ENCODE measurements at regions not wholly inside any gene's neighbourhood (a gene's known extent, or its start where the extent isn't known, plus 50 kb on each side); places are given as distances from the start of the nearest gene placed in this dataset.
"Not testable (repeated sequence)": the region's sequence is repeated elsewhere in the genome, so short reads cannot be mapped to it uniquely, and the experiment has no call there.

DNA sequence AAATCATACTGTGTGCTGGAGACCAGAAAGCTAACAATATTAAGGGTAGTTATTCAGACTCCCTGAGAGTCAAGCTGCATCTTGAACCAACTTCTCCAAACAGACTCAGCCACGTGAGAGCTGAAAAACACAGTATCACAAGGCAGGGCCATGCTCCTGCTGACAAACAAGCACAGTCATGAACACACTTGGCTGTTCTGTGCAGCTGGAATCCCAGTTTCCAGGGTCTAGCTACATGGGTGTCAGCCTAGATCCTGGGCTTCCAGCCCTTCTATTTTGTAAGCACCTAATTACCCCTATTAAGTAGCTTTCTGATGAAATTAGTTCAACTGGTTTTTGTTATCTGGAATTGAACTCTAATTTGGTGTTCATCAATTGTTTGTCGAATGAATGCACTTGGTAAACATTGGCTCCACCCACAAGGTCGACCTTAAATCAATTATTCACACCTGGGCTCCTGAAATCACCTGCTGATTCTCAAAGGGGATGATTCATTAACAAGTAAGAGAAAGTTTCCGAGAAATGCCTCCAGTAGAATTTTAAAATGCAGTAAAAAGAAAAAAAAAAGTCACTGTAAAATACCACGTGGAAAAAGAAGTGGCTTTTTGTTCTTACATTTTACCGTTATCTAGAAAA is 179.3 kb downstream of the ZC3H11B start:
- no peak for DNase-seq (ENCODE audit: low spot score)

DNA sequence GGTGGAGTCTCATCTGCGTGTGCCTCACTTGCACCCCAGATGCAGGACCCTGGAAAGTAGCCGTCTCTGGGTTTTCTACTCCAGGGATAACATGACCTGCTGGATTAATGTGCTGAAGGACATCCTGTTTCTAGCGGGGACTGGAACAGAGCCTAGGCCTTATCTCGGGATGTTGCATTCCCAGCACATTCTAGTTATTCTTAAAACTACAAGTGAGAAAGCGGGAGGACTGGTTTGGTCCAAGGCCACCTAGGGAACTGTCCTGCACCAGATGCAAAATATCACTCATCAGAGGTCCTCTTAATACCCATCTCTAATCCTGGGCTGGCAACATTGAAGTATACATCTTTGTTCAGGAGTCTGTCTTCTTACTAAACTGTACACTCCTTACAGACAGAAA is 179.9 kb downstream of the ZC3H11B start:
- DNase-seq (ENCODE audit: low spot score) = no peak

DNA sequence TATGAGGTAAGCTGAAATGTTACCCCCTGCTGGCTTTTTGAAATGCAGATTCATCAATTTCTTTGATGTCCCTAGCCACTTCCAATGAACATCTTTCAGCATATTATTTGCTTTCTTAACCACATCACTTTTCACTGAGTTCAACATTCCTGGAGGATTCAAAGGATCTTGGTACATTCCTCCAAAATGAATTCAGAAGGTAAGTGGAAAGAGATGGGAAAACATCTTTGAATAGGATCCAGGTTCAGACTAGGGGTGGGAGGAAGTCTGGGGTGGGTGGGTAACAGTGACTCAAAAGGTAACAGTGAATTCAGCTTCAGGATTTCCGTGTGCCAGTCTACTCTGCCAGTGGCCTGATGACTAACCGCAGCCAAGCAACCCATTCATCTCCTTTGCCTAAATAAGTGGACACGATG is 180.7 kb downstream of the ZC3H11B start:
- DNase-seq (ENCODE audit: low spot score) = no peak

DNA sequence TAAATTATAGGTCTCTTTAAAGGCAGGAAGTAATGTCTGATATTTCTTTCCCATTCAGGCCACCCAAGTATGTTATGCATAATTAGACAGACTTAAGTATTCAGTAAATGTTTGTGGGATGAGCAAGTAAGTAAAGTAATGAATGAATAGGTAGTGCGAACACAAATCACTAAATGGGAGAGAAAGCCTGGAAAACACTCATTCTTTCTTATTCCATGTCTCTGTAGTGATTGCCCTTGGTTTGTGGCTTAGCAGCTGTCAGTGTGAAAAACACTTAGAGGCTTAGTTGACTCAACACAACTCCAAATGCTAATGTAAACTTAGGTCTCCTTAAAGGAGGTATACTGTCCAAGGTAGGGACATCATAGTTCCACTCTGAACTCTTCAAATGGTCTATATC is 182.5 kb downstream of the ZC3H11B start:
- DNase-seq (ENCODE audit: low spot score) = no peak

GRCh38 chr1:219428651-219429050 is 184.3 kb downstream of the ZC3H11B start:
- DNase-seq (ENCODE audit: low spot score) = no peak

GRCh38 chr1:219427989-219428388 is 184.9 kb downstream of the ZC3H11B start:
- no peak for DNase-seq (ENCODE audit: low spot score)

DNA sequence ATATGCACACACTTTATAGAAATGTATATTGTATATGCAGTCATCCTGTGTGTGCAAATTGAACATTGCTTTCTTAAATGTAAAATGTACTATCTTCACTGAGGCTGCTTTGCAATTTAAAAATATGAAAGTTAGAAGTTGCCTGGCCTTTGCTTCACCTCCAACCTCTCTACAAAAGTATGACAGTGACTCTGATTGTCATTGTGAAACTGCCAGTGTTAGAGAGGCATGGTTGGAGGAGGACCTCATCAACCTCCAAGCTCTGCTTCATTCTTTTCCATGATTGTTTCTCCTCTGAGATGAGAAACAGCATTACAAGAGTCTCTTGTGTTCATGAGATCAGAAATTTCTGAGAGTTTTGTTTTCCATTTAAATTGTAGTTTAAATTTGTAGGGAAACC is 185.5 kb downstream of the ZC3H11B start:
- DNase-seq (ENCODE audit: low spot score) = no peak

- no peak for DNase-seq (ENCODE audit: low spot score)
These were observed 189.9 kb downstream of the ZC3H11B start for GRCh38 chr1:219422811-219423598.

DNA sequence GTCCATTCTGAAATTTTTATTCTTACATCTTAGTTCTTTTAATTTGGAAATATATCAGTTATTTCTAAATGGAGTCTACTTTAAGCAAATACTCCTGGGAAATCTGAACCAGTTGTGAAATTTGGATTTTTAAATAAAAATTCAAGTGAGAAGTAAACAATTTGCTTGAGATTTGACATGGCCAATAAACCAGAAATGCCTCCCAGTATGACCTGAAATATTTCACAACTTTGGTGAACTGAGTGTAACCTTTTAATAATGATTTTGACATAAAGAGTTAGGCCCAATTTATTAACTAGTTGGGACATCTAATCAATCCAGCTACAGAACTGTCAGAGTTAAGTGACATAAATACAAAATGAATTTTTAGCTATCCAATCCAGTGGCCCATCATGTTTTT is 192.0 kb downstream of the ZC3H11B start:
- DNase-seq (ENCODE audit: low spot score) = no peak

- no peak for DNase-seq (ENCODE audit: low spot score)
These were observed 193.0 kb downstream of the ZC3H11B start for GRCh38 chr1:219419860-219420259.

DNA sequence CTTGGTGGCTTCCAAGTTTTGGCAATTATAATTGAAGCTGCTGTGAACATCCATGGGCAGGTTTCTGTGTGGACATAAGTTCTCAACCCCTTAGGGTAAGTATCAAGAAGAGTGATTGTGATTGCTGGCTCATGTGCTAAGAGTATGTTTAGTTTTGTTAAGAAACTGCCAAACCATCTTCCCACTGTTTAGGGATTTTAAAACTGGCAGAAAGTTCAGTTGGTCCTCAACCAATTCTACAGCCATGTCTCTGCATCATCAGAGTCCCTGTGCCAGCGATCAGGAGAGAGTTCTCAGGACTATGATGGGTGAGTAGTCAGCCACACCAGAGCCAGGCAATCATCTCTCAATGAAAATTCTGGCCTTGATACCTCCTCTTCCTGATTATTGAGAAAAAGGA is 193.8 kb downstream of the ZC3H11B start:
- no peak for DNase-seq (ENCODE audit: low spot score)

GRCh38 chr1:219417610-219418009 is 195.3 kb downstream of the ZC3H11B start:
- DNase-seq (ENCODE audit: low spot score) = no peak

GRCh38 chr1:219416598-219417238 is 196.2 kb downstream of the ZC3H11B start:
- DNase-seq (ENCODE audit: low spot score) = peak; percentile 67

DNA sequence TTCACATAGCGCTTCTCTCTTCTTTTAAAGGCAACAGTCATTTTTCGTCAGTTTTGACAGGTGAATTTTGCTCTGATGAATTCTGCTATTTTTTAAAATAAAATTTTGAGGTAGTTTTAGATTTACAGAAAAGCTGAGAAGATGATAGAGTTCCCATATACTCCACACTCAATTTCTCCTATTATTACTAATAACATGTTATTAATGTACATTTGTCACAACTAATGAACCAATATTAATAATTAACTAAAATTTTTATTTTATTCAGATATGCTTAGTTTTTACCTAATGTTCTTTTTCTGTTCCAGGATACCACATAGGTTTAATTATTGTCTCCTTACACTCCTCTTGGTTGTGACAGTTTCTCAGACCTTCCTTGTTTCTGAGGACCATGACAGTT is 197.0 kb downstream of the ZC3H11B start:
- no peak for DNase-seq (ENCODE audit: low spot score)

DNA sequence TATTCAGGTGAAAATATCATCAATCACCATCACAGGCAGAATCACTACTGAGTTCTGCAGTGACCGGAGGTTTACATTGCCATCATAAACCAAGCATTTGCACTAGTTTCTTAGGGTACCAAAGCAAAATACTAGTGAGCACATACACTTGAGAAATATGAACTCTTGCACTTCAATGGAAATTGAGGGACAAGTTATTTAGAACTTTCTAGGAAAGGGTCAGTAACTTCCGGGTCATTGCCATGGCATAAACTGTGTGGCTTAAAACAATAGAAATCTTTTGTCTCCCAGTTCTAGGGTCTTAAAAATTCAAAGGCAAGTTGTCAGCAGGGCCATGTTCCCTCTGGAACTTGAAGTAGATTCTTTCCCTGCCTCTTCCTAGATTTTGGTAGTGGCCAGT is 197.5 kb downstream of the ZC3H11B start:
- no peak for DNase-seq (ENCODE audit: low spot score)

GRCh38 chr1:219414250-219414649 is 198.7 kb downstream of the ZC3H11B start:
- DNase-seq (ENCODE audit: low spot score) = no peak

GRCh38 chr1:219413536-219413935 is 199.4 kb downstream of the ZC3H11B start:
- DNase-seq (ENCODE audit: low spot score) = no peak

GRCh38 chr1:219412772-219413171 is 200.1 kb downstream of the ZC3H11B start:
- DNase-seq (ENCODE audit: low spot score) = no peak

DNA sequence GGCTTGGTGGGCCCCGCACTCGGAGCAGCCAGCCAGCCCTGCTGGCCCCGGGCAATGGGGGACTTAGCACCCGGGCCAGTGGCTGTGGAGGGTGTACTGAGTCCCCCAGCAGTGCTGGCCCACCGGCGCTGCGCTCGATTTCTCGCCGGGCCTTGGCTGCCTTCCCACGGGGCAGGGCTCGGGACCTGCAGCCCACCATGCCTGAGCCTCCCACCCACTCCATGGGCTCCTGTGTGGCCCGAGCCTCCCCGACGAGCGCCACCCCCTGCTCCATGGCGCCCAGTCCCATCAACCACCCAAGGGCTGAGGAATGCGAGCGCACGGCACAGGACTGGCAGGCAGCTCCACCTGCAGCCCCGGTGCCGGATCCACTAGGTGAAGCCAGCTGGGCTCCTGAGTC is 202.2 kb downstream of the ZC3H11B start:
- DNase-seq (ENCODE audit: low spot score) = not testable (repeated sequence)

DNA sequence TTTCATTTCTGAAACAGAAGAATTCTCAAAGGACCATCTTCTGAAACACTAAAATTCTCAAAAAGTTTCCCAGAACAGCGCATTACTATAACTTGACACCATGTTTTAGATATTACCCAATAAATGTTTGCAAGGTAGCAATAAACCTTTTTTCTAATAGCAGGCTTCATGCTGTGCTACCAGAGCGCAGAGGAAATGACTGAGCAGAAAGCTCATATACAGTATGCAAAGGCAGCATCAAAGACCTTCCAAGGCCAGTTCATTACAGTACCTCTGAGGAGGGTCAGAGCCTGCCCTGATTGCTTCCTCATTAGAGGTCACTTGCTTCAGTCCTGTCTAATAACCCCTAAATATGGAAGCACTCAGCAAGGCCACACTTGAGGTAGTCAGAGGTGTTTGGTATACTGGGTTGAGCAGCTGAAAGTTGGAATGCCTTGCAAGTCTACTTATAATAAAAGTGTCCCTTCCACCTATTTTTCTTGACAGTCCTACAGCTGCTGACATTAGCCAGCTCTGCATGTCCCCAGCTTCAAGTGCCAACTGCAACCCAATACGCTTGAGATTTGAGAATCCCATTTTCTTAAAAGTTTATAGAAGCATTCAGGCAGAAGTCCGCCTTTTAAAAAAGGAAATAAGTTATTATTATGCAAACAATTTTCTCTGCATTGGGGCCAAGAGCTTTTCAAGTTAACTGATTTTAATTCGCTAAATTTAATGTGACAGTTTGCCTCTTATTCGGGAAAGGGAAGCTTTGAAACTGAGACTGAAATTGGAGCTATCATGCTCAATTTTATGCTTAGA is 207.2 kb downstream of the ZC3H11B start:
- DNase-seq (ENCODE audit: low spot score) = no peak

DNA sequence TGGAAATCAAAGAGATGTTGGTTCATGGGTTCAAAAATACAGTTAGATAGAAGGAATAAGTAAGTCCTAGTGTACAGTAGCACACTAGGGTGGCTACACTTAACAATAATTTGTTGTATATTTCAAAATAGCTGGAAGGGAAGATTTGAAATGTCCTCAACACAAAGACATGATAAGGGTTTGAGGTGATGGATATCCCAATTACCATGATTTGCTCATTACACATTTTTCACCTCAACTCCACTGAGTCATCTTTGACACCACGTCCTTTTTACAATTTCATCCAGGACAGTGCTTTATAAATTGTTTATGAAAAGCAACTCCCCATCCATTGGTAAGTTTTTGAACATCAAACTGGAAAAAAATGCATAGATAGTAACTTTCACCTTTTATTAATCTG is 208.3 kb downstream of the ZC3H11B start:
- no peak for DNase-seq (ENCODE audit: low spot score)

- no peak for DNase-seq (ENCODE audit: low spot score)
These were observed 210.0 kb downstream of the ZC3H11B start for GRCh38 chr1:219402925-219403324.

Measured in NAMALWA (cell line).